DOHH2 (cell line): ENCODE measurements at regions not wholly inside any gene's neighbourhood (a gene's known extent, or its start where the extent isn't known, plus 50 kb on each side); places are given as distances from the start of the nearest gene placed in this dataset.
"Not testable (repeated sequence)": the region's sequence is repeated elsewhere in the genome, so short reads cannot be mapped to it uniquely, and the experiment has no call there.

Experiments
- H3F3A ChIP-seq: fragments of 200-600 bp; sonication (generic), shearing (Covaris generic); 2 replicates; pipeline ENCODE4 v1.6.0; 2016; ENCODE audit warnings: antibody characterized with exemption, mild to moderate bottlenecking; ENCODE audit not compliant: control insufficient read depth, insufficient read depth
- H3K27ac ChIP-seq: fragments of 200-600 bp; sonication (generic); 2 replicates; pipeline ENCODE4 v1.5.1; 2014; ENCODE audit warnings: low read depth, mild to moderate bottlenecking, low read length, moderate library complexity
- H3K27me3 ChIP-seq: fragments of 200-600 bp; sonication (generic); 2 replicates; pipeline ENCODE4 v1.6.1; 2014; ENCODE audit warnings: mild to moderate bottlenecking, low read length, mixed read lengths; ENCODE audit not compliant: control insufficient read depth
- H3K36me3 ChIP-seq: fragments of 200-600 bp; sonication (generic); 2 replicates; pipeline ENCODE4 v1.6.1; 2014; ENCODE audit warnings: mild to moderate bottlenecking, low read length, moderate library complexity, mixed read lengths; ENCODE audit not compliant: control insufficient read depth
- H3K4me1 ChIP-seq: fragments of 200-600 bp; sonication (generic); 2 replicates; pipeline ENCODE4 v1.6.1; 2014; ENCODE audit warnings: mild to moderate bottlenecking, low read length, mixed read lengths; ENCODE audit not compliant: control insufficient read depth
- H3K4me2 ChIP-seq: fragments of 200-600 bp; sonication (generic); 2 replicates; pipeline ENCODE4 v1.6.0; 2014; ENCODE audit warnings: mild to moderate bottlenecking, low read length, moderate library complexity
- H3K4me3 ChIP-seq: fragments of 200-600 bp; sonication (generic); 2 replicates; pipeline ENCODE4 v1.5.1; 2014; ENCODE audit warnings: mild to moderate bottlenecking, low read length, mixed read lengths
- H3K79me2 ChIP-seq: fragments of 200-600 bp; sonication (generic); 2 replicates; pipeline ENCODE4 v1.6.1; 2014; ENCODE audit warnings: mild to moderate bottlenecking, low read length, mixed read lengths; ENCODE audit not compliant: control insufficient read depth
- H3K9me2 ChIP-seq: fragments of 200-600 bp; sonication (generic); replicated peaks from 2 replicates; pipeline ENCODE4 v1.6.1; 2014; ENCODE audit warnings: mild to moderate bottlenecking, low read length, mixed read lengths; ENCODE audit not compliant: control insufficient read depth
- H3K9me3 ChIP-seq: fragments of 200-600 bp; sonication (generic); 2 replicates; pipeline ENCODE4 v1.6.1; 2014; ENCODE audit warnings: antibody characterized with exemption, low read length, mixed read lengths; ENCODE audit not compliant: control insufficient read depth, insufficient read depth
- H4K20me1 ChIP-seq: fragments of 200-600 bp; sonication (generic); 2 replicates; pipeline ENCODE4 v1.6.0; 2014; ENCODE audit warnings: low read depth, mild to moderate bottlenecking, antibody characterized with exemption, low read length, moderate library complexity; ENCODE audit not compliant: control insufficient read depth, insufficient read depth

- H3K9me3 ChIP-seq, H3K27me3 ChIP-seq, H3K9me2 ChIP-seq, H3F3A ChIP-seq, H4K20me1 ChIP-seq: not testable (repeated sequence)
- peaks cover 31% of the 10 kb centered on the region for H3K36me3 ChIP-seq
- peak overlapping the region; percentile 75 for H3K27ac ChIP-seq
- peaks cover 47% of the 10 kb centered on the region for H3K4me1 ChIP-seq
- H3K4me2 ChIP-seq: peak overlapping the region; percentile 64
- H3K79me2 ChIP-seq: peaks cover 88% of the 10 kb centered on the region
- peak overlapping the region; percentile 92 for H3K4me3 ChIP-seq
These were observed 93.0 kb downstream of the CRLF3 start for GRCh38 chr17:30731210-30732132.

DNA sequence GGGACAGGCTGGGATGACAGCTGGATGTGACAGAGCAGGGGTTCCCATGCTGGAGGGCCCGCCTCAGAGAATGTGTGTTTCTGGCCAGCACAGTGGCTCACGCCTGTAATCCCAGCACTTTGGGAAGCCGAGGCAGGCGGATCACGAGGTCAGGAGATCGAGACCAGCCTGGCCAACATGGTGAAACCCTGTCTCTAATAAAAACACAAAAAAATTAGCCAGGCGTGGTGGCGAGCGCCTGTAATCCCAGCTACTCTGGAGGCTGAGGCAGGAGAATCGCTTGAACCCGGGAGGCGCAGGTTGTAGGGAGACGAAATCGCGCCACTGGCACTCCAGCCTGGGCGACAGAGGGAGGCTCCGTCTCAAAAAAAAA, 93.7 kb downstream of the CRLF3 start:
- H3F3A ChIP-seq, H3K9me2 ChIP-seq, H4K20me1 ChIP-seq, H3K9me3 ChIP-seq, H3K27me3 ChIP-seq: not testable (repeated sequence)
- H3K27ac ChIP-seq: peak overlapping the region; percentile 72
- H3K79me2 ChIP-seq: peaks cover 88% of the 10 kb centered on the region
- peaks cover 47% of the 10 kb centered on the region for H3K4me1 ChIP-seq
- peaks cover 30% of the 10 kb centered on the region for H3K36me3 ChIP-seq
- peak overlapping the region; percentile 62 for H3K4me2 ChIP-seq
- peak overlapping the region; percentile 68 for H3K4me3 ChIP-seq

DNA sequence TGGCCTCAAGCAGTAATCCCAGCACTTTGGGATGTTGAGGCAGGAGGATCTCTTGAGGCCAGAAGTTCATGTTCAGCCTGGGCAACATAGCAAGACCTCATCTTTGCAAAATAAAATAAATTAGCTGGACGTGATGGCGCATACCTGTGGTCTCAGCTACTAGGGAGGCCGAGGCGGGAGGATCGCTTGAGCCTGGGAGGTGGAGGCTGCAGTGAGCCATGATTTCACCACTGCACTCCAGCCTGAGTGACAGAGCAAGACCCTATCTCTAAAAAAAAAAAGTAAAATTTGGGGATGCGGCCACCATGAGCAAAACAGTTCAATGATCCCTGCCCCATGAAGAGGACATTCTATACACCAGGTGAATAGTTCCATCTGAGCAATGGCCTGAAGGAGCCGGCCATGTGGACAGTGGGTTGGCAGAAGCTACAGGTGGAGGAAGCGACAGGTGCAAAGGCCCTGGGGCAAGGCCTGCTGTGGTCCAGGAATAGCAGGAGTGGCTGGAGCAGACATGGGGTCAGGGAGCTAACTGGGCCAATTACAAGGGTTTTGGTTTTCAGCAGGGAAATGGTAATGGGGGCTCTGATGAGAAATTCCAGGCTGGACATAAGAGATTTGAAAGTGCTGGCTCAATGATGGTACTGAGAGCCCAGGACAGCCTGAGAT, 94.2 kb downstream of the CRLF3 start:
- peak overlapping the region; percentile 72 for H3K27ac ChIP-seq
- H3K4me3 ChIP-seq: peak overlapping the region; percentile 68
- H3K79me2 ChIP-seq: peaks cover 88% of the 10 kb centered on the region
- H4K20me1 ChIP-seq, H3F3A ChIP-seq, H3K9me2 ChIP-seq, H3K9me3 ChIP-seq, H3K27me3 ChIP-seq: not testable (repeated sequence)
- H3K4me1 ChIP-seq: peaks cover 47% of the 10 kb centered on the region
- H3K4me2 ChIP-seq: peak overlapping the region; percentile 79
- peaks cover 25% of the 10 kb centered on the region for H3K36me3 ChIP-seq

DNA sequence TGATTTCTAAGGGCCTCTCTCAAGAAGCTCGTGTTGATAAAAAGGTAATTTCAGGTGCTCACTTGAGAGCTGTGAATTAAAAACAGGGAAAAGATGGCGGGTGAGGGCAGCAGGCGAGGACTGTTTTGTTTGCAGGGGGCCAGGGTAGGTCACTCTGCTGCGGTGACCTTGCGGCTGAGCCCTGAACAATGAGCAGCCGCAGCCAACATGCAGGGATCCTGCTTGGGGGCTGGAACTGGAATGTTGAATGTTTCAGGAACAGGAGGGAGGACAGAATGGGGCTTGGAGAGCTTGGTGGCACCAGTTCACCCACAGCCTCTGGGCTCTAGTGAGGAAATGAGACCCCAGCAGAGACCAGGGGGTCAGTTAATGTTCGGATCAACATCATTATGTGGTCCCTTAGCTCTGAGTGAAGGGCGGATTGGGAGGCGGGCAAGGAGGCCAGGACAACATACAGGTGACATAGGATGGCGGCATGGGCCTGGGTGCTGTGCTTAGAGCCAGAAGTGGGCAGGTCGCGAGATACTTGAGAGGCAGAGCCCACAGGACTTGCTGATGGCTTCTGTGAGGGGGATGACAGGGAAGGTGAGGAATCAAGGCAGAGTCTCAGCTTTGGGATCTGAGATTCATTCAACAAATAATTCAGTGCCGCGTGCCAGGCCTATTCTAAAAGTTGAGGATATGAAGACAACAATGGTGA, 94.9 kb downstream of the CRLF3 start:
- Histone ChIP-seq H3K79me2 (peaks cover 84% of the 10 kb centered on the region), H3K4me2 (peak overlapping the region; percentile 79)

GRCh38 chr17:30727517-30727916, 97.0 kb downstream of the CRLF3 start:
- Histone ChIP-seq H3K79me2 (peaks cover 81% of the 10 kb centered on the region), H3K4me1 (peaks cover 37% of the 10 kb centered on the region), H3K27ac (0 out of 2 replicates have a peak overlapping the region, but pooled peaks have one; percentile 85)
- H3K9me3 ChIP-seq, H3F3A ChIP-seq, H3K9me2 ChIP-seq, H3K27me3 ChIP-seq, H4K20me1 ChIP-seq, H3K36me3 ChIP-seq, H3K4me2 ChIP-seq, H3K4me3 ChIP-seq: not testable (repeated sequence)

More for the DNA sequence above, 94.9 kb downstream of the CRLF3 start:
- H3K27ac ChIP-seq: peak overlapping the region; percentile 85
- peaks cover 21% of the 10 kb centered on the region for H3K36me3 ChIP-seq
- H3K4me3 ChIP-seq: peak overlapping the region; percentile 54
- H4K20me1 ChIP-seq, H3K9me3 ChIP-seq, H3K27me3 ChIP-seq, H3F3A ChIP-seq, H3K9me2 ChIP-seq: not testable (repeated sequence)
- H3K4me1 ChIP-seq: peaks cover 47% of the 10 kb centered on the region

DNA sequence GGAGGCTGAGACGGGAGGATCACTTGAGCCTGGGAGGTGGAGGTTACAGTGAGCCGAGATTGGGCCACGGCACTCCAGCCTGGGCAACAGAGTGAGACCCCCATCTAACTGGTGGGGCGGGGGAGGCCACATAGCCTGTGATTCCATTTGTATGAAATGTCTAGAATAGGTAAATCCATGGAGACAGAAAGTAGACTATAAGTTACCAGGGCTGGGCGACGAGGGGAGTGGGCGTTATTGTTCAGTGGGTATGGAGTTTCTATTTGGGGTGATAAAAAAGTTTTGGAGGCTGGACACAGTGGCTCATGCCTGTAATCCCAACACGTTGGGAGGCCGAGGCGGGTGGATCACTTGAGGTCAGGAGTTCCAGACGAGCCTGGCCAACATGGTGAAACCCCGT, 97.8 kb downstream of the CRLF3 start:
- not testable (repeated sequence) for H3K36me3 ChIP-seq, H3K9me2 ChIP-seq, H3K4me2 ChIP-seq, H3F3A ChIP-seq, H3K4me3 ChIP-seq, H3K27me3 ChIP-seq, H3K27ac ChIP-seq, H3K9me3 ChIP-seq, H4K20me1 ChIP-seq
- Histone ChIP-seq H3K4me1 (peaks cover 37% of the 10 kb centered on the region), H3K79me2 (peaks cover 83% of the 10 kb centered on the region)

DNA sequence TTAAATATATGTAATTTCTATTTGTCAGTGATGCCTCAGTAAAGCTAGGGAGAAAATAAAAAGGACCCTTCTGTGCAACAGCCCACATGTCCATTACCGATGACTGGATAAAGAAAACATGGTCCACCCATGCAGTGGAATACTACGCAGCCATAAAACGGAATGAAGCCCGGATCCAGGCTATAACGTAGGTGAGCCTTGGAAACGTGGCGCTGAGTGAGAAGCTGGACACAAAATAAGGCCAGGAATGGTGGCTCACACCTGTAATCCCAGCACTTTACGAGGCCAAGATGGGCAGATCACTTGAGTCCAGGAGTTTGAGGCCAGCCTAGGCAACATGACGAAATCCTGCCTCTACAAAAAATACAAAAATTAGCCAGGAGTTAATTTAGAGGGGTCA, 98.2 kb downstream of the CRLF3 start:
- H4K20me1 ChIP-seq, H3K27ac ChIP-seq, H3F3A ChIP-seq, H3K4me3 ChIP-seq, H3K27me3 ChIP-seq, H3K9me3 ChIP-seq, H3K4me2 ChIP-seq, H3K36me3 ChIP-seq, H3K9me2 ChIP-seq: not testable (repeated sequence)
- peaks cover 37% of the 10 kb centered on the region for H3K4me1 ChIP-seq
- H3K79me2 ChIP-seq: peaks cover 84% of the 10 kb centered on the region
